ENCODE measurements at regions not wholly inside any gene's neighbourhood (a gene's known extent, or its start where the extent isn't known, plus 50 kb on each side); places are given as distances from the start of the nearest gene placed in this dataset.

DNA sequence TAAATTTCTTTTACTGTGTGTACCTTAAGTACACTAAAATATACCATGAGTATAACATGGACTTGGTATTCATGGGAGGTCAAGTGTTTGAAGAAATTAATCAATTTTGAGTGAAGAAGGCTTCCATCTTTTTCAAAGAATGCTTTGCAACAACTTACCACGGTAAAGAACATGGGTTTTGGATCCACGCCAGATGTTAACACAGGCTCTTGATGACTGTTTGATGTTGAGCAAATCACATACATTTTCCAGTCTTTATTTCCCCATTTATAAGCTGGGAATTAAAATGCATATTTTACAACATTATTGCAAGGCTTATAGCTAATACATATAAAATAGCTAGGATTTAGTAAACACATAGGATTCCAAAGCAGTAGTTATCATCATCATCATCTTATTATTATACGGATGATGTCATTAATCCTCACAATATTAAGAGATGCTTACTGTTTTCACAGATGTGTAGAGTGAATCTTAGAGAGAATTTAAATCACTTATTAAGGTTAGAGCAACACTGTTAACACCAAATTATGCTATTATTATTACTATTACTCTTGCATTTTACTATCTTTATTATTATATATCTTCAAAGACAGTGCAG, 362.0 kb downstream of the PRELID2 start:
- TF ChIP-seq OSR1 (CRISPR knock-in tag; IDR thresholded peaks at IDR 0.05) (no peak), GLIS3 (CRISPR knock-in tag; IDR thresholded peaks at IDR 0.05) (no peak), ZC3H10 (CRISPR knock-in tag; IDR thresholded peaks at IDR 0.05) (no peak), ZNF70 (CRISPR knock-in tag; IDR thresholded peaks at IDR 0.05) (no peak), ZNF565 (CRISPR knock-in tag; conservative IDR thresholded peaks at IDR 0.05; ENCODE audit: low read depth) (no peak), TCF4 (CRISPR knock-in tag; IDR thresholded peaks at IDR 0.05; ENCODE audit: borderline replicate concordance) (no peak), PPARA (CRISPR knock-in tag; IDR thresholded peaks at IDR 0.05; ENCODE audit: borderline replicate concordance) (no peak), ZFP3 (CRISPR knock-in tag; IDR thresholded peaks at IDR 0.05) (no peak), SNAI2 (CRISPR knock-in tag; IDR thresholded peaks at IDR 0.05) (no peak), TOX (CRISPR knock-in tag; IDR thresholded peaks at IDR 0.05; ENCODE audit: borderline replicate concordance) (no peak)
- TF ChIP-seq, protein P1, sequence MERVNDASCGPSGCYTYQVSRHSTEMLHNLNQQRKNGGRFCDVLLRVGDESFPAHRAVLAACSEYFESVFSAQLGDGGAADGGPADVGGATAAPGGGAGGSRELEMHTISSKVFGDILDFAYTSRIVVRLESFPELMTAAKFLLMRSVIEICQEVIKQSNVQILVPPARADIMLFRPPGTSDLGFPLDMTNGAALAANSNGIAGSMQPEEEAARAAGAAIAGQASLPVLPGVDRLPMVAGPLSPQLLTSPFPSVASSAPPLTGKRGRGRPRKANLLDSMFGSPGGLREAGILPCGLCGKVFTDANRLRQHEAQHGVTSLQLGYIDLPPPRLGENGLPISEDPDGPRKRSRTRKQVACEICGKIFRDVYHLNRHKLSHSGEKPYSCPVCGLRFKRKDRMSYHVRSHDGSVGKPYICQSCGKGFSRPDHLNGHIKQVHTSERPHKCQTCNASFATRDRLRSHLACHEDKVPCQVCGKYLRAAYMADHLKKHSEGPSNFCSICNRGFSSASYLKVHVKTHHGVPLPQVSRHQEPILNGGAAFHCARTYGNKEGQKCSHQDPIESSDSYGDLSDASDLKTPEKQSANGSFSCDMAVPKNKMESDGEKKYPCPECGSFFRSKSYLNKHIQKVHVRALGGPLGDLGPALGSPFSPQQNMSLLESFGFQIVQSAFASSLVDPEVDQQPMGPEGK (CRISPR knock-in tag; IDR thresholded peaks at IDR 0.05; ENCODE audit: borderline replicate concordance) = no peak
- TF ChIP-seq, protein P2, sequence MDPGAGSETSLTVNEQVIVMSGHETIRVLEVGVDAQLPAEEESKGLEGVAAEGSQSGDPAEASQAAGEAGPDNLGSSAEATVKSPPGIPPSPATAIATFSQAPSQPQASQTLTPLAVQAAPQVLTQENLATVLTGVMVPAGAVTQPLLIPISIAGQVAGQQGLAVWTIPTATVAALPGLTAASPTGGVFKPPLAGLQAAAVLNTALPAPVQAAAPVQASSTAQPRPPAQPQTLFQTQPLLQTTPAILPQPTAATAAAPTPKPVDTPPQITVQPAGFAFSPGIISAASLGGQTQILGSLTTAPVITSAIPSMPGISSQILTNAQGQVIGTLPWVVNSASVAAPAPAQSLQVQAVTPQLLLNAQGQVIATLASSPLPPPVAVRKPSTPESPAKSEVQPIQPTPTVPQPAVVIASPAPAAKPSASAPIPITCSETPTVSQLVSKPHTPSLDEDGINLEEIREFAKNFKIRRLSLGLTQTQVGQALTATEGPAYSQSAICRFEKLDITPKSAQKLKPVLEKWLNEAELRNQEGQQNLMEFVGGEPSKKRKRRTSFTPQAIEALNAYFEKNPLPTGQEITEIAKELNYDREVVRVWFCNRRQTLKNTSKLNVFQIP (CRISPR knock-in tag; IDR thresholded peaks at IDR 0.05; ENCODE audit: borderline replicate concordance, low read depth) = no peak
- TF ChIP-seq, protein P3, sequence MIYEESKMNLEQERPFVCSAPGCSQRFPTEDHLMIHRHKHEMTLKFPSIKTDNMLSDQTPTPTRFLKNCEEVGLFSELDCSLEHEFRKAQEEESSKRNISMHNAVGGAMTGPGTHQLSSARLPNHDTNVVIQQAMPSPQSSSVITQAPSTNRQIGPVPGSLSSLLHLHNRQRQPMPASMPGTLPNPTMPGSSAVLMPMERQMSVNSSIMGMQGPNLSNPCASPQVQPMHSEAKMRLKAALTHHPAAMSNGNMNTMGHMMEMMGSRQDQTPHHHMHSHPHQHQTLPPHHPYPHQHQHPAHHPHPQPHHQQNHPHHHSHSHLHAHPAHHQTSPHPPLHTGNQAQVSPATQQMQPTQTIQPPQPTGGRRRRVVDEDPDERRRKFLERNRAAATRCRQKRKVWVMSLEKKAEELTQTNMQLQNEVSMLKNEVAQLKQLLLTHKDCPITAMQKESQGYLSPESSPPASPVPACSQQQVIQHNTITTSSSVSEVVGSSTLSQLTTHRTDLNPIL (CRISPR knock-in tag; IDR thresholded peaks at IDR 0.05; ENCODE audit: low read depth) = no peak
- TF ChIP-seq, protein P4, sequence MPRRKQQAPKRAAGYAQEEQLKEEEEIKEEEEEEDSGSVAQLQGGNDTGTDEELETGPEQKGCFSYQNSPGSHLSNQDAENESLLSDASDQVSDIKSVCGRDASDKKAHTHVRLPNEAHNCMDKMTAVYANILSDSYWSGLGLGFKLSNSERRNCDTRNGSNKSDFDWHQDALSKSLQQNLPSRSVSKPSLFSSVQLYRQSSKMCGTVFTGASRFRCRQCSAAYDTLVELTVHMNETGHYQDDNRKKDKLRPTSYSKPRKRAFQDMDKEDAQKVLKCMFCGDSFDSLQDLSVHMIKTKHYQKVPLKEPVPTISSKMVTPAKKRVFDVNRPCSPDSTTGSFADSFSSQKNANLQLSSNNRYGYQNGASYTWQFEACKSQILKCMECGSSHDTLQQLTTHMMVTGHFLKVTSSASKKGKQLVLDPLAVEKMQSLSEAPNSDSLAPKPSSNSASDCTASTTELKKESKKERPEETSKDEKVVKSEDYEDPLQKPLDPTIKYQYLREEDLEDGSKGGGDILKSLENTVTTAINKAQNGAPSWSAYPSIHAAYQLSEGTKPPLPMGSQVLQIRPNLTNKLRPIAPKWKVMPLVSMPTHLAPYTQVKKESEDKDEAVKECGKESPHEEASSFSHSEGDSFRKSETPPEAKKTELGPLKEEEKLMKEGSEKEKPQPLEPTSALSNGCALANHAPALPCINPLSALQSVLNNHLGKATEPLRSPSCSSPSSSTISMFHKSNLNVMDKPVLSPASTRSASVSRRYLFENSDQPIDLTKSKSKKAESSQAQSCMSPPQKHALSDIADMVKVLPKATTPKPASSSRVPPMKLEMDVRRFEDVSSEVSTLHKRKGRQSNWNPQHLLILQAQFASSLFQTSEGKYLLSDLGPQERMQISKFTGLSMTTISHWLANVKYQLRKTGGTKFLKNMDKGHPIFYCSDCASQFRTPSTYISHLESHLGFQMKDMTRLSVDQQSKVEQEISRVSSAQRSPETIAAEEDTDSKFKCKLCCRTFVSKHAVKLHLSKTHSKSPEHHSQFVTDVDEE (CRISPR knock-in tag; IDR thresholded peaks at IDR 0.05) = no peak
- no peak for ATAC-seq

DNA sequence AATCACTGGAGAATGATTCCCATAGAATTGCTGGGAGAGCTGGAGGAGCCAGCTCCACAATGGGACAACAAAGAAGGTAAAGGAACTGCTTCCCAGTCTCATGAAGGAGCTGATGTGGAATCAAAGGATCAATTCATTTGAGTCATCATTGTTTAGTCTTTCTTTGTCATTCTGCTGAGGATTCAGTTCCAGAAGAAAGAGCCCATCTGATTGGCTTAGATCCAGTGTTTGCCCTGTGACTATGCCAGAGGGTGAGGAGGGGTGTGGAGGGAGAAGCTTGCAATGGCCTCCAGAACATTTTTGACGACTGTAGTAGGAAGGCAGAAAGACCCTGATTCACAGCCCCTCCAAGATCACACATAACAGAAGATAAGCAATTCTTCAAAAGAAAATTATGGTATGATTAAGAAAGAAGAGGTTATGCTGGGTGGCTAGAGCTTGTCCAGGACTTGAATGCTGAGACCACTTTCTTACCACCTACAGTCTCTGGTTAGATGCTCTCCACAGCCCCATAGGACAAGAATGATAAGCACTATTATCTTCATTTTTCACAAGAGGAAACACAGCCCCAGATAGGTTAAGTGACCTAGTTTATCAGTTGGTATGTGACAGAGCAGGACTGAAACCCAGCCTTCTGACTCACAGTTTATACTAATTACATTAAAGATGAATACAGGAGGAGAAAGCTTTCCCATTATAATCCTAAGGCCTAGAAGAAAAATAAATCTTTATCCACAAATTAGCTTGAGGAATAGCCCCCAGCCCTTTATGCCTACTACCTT, 363.1 kb downstream of the PRELID2 start:
- ATAC-seq = peak; percentile 74
- TF ChIP-seq BACH2 (CRISPR knock-in tag; IDR thresholded peaks at IDR 0.05; ENCODE audit: borderline replicate concordance) = no peak
- TF ChIP-seq CSDC2 (CRISPR knock-in tag; IDR thresholded peaks at IDR 0.05) = no peak
- TF ChIP-seq PPARA (CRISPR knock-in tag; IDR thresholded peaks at IDR 0.05; ENCODE audit: borderline replicate concordance) = no peak
- TF ChIP-seq TCF4 (CRISPR knock-in tag; IDR thresholded peaks at IDR 0.05; ENCODE audit: borderline replicate concordance) = no peak
- no peak for TF ChIP-seq ISL1 (CRISPR knock-in tag; IDR thresholded peaks at IDR 0.05)
- no peak for TF ChIP-seq GLIS3 (CRISPR knock-in tag; IDR thresholded peaks at IDR 0.05)
- no peak for TF ChIP-seq RARB (CRISPR knock-in tag; IDR thresholded peaks at IDR 0.05)
- TF ChIP-seq SNAI2 (CRISPR knock-in tag; IDR thresholded peaks at IDR 0.05) = no peak
- TF ChIP-seq, protein P2 (CRISPR knock-in tag; IDR thresholded peaks at IDR 0.05; ENCODE audit: borderline replicate concordance, low read depth) = no peak
- no peak for TF ChIP-seq ZFP3 (CRISPR knock-in tag; IDR thresholded peaks at IDR 0.05)
- TF ChIP-seq ARNTL (CRISPR knock-in tag; IDR thresholded peaks at IDR 0.05; ENCODE audit: borderline replicate concordance, low read depth) = no peak
- no peak for TF ChIP-seq ESRRG (CRISPR knock-in tag; IDR thresholded peaks at IDR 0.05)
- TF ChIP-seq, protein P4 (CRISPR knock-in tag; IDR thresholded peaks at IDR 0.05) = no peak
- TF ChIP-seq TOX (CRISPR knock-in tag; IDR thresholded peaks at IDR 0.05; ENCODE audit: borderline replicate concordance) = no peak
- TF ChIP-seq ZNF70 (CRISPR knock-in tag; IDR thresholded peaks at IDR 0.05) = no peak
- TF ChIP-seq, protein P5, sequence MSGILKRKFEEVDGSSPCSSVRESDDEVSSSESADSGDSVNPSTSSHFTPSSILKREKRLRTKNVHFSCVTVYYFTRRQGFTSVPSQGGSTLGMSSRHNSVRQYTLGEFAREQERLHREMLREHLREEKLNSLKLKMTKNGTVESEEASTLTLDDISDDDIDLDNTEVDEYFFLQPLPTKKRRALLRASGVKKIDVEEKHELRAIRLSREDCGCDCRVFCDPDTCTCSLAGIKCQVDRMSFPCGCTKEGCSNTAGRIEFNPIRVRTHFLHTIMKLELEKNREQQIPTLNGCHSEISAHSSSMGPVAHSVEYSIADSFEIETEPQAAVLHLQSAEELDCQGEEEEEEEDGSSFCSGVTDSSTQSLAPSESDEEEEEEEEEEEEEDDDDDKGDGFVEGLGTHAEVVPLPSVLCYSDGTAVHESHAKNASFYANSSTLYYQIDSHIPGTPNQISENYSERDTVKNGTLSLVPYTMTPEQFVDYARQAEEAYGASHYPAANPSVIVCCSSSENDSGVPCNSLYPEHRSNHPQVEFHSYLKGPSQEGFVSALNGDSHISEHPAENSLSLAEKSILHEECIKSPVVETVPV (CRISPR knock-in tag; IDR thresholded peaks at IDR 0.05) = no peak
